HCT116 (cell line): ENCODE measurements at regions not wholly inside any gene's neighbourhood (a gene's known extent, or its start where the extent isn't known, plus 50 kb on each side); places are given as distances from the start of the nearest gene placed in this dataset.

Source experiments
- ATAC-seq: fragments of 200-7000 bp; cut with Tn5 transposase; 2 replicates; pipeline ENCODE4 v1.9.1; 2020; ENCODE audit warnings: mild to moderate bottlenecking, moderate library complexity
- BruUV-seq: library from RNA; stranded (reverse); fragments of 400-500 nt; replicated peaks from 2 replicates; lab custom pipeline; 2021; lab: Mats Ljungman, UMichigan
- CTCF ChIA-PET: fragments of 300-600 bp; sonication (Branson Sonifier 250); formaldehyde crosslinking; loops from one replicate; lab custom pipeline; 2021; ENCODE audit warnings: antibody characterized with exemption; lab: Charles Lee
- POLR2A ChIA-PET: fragments of 300-600, 350-600 bp; sonication (Branson Sonifier 250); formaldehyde crosslinking; loops from one replicate; lab custom pipeline; 2021; ENCODE audit warnings: antibody characterized with exemption; lab: Charles Lee
- RAD21 ChIA-PET, 2 experiments: fragments of 300-600 bp; sonication (Branson Sonifier 250); formaldehyde crosslinking; loops; one replicate each; lab custom pipeline; 2023; ENCODE audit warnings: low total read pairs in 2 of 2; ENCODE audit not compliant: uncharacterized antibody in 2 of 2, unreplicated experiment in 2 of 2, low non-redundant PET in 1 of 2; lab: Charles Lee
- DNase-seq: peaks from one replicate; pipeline ENCODE4 v3.0.0-alpha.2; 2010; ENCODE audit warnings: low read depth, low spot score
- H2AFZ ChIP-seq: fragments of 200-600 bp; shearing (Covaris generic), sonication (generic); 2 replicates; pipeline ENCODE4 v1.6.1; 2017; ENCODE audit warnings: low read depth, mixed run types, mixed read lengths, antibody characterized with exemption, low read length; ENCODE audit not compliant: poor library complexity, severe bottlenecking
- H3K27ac ChIP-seq: 2 replicates; pipeline ENCODE4 v1.5.1; 2012; ENCODE audit warnings: low read depth, low read length
- H3K27me3 ChIP-seq: fragments of 200-600 bp; sonication (generic); 2 replicates; pipeline ENCODE4 v1.6.1; 2016; ENCODE audit warnings: mixed run types, low read length, mixed read lengths; ENCODE audit not compliant: insufficient read depth
- H3K36me3 ChIP-seq, 2 experiments: fragments of 200-500 bp in 1 of 2; fragments of 200-600 bp in 1 of 2; sonication (Bioruptor generic) in 1 of 2; sonication (generic) in 1 of 2; 2 replicates each; pipeline versions ENCODE4 v1.5.1 to v1.6.1; 2014 to 2016; ENCODE audit warnings: low read length in 2 of 2, inconsistent platforms in 1 of 2, mixed read lengths in 1 of 2, mixed run types in 1 of 2; ENCODE audit not compliant: insufficient read depth in 2 of 2, control insufficient read depth in 1 of 2
- H3K4me1 ChIP-seq, 2 experiments: fragments of 200-600 bp in 1 of 2; sonication (generic) in 1 of 2; 2 replicates each; pipeline versions ENCODE4 v1.5.1 to v1.6.1; 2012 to 2017; ENCODE audit warnings: low read length in 2 of 2, inconsistent platforms in 1 of 2, mild to moderate bottlenecking in 1 of 2, mixed read lengths in 1 of 2, mixed run types in 1 of 2, moderate library complexity in 1 of 2; ENCODE audit not compliant: insufficient read depth in 2 of 2, control insufficient read depth in 1 of 2
- H3K4me2 ChIP-seq: fragments of 200-600 bp; sonication (generic); 2 replicates; pipeline ENCODE4 v1.6.1; 2017; ENCODE audit warnings: mixed run types, low read length, mixed read lengths
- H3K4me3 ChIP-seq, 2 experiments: fragments of 200-600 bp in 1 of 2; sonication (generic) in 1 of 2; replicated peaks in 1 of 2; 2 replicates each; pipeline ENCODE4 v1.5.1; 2011 to 2016; ENCODE audit warnings: low read length in 2 of 2, control low read depth in 1 of 2, low read depth in 1 of 2, mild to moderate bottlenecking in 1 of 2, mixed read lengths in 1 of 2, mixed run types in 1 of 2
- H3K79me2 ChIP-seq: fragments of 200-600 bp; sonication (generic); 2 replicates; pipeline ENCODE4 v1.6.1; 2017; ENCODE audit warnings: mild to moderate bottlenecking, mixed run types, low read length, moderate library complexity, mixed read lengths; ENCODE audit not compliant: insufficient read depth
- H3K9ac ChIP-seq: fragments of 200-600 bp; sonication (generic); 2 replicates; pipeline ENCODE4 v1.6.1; 2016; ENCODE audit warnings: low read length, mixed read lengths
- H3K9me2 ChIP-seq: fragments of 200-600 bp; sonication (generic), shearing (Covaris generic); 2 replicates; pipeline ENCODE4 v1.6.1; 2017; ENCODE audit warnings: mixed run types, mild to moderate bottlenecking, moderate library complexity; ENCODE audit not compliant: insufficient read depth
- H3K9me3 ChIP-seq, 2 experiments: fragments of 200-500 bp in 1 of 2; fragments of 200-600 bp in 1 of 2; sonication (Bioruptor generic) in 1 of 2; sonication (generic) in 1 of 2; 2 replicates each; pipeline ENCODE4 v1.6.1; 2014 to 2017; ENCODE audit warnings: low read length in 2 of 2, mixed read lengths in 2 of 2, inconsistent platforms in 1 of 2, low read depth in 1 of 2, mild to moderate bottlenecking in 1 of 2, mixed run types in 1 of 2, moderate library complexity in 1 of 2; ENCODE audit not compliant: control insufficient read depth in 1 of 2, insufficient read depth in 1 of 2
- H4K20me1 ChIP-seq: fragments of 200-600 bp; sonication (generic), shearing (Covaris generic); 2 replicates; pipeline ENCODE4 v1.6.1; 2017; ENCODE audit warnings: mixed run types, mild to moderate bottlenecking, moderate library complexity; ENCODE audit not compliant: insufficient read depth
- ATF3 ChIP-seq: IDR thresholded peaks from 2 replicates; pipeline ENCODE4 v1.6.1; 2012
- CEBPB ChIP-seq: IDR thresholded peaks from 2 replicates; pipeline ENCODE4 v1.6.1; 2012; ENCODE audit warnings: low read depth
- EGR1 ChIP-seq: IDR thresholded peaks from 2 replicates; pipeline ENCODE4 v1.6.1; 2012; ENCODE audit warnings: low read depth
- ELF1 ChIP-seq: IDR thresholded peaks from 2 replicates; pipeline ENCODE4 v1.6.1; 2012; ENCODE audit warnings: low read depth, borderline replicate concordance
- EZH2phosphoT487 ChIP-seq: fragments of 200-600 bp; IDR thresholded peaks from 2 replicates; pipeline ENCODE4 v1.6.1; 2018; ENCODE audit warnings: antibody characterized with exemption, borderline replicate concordance
- FOSL1 ChIP-seq: IDR thresholded peaks from 2 replicates; pipeline ENCODE4 v1.6.1; 2012; ENCODE audit warnings: low read depth
- JUND ChIP-seq: IDR thresholded peaks from 2 replicates; pipeline ENCODE4 v1.6.1; 2012
- POLR2AphosphoS5 ChIP-seq: IDR thresholded peaks from 2 replicates; pipeline ENCODE4 v1.6.1; 2011; ENCODE audit warnings: mild to moderate bottlenecking, low read depth, low read length, moderate library complexity
- REST ChIP-seq: IDR thresholded peaks from 2 replicates; pipeline ENCODE4 v1.6.1; 2012; ENCODE audit warnings: low read depth
- SIN3A ChIP-seq: IDR thresholded peaks from 2 replicates; pipeline ENCODE4 v1.6.1; 2012; ENCODE audit warnings: low read depth
- SP1 ChIP-seq: IDR thresholded peaks from 2 replicates; pipeline ENCODE4 v1.6.1; 2012; ENCODE audit warnings: low read depth
- ZBTB33 ChIP-seq: IDR thresholded peaks from 2 replicates; pipeline ENCODE4 v1.6.1; 2011; ENCODE audit warnings: mild to moderate bottlenecking, low read length, moderate library complexity; ENCODE audit not compliant: insufficient replicate concordance; ENCODE audit errors: extremely low read depth
- intact Hi-C: fragments of 100-400 bp; cut with micrococcal nuclease; formaldehyde crosslinking; loops from 2 replicates; pipeline ENCODE4 v1.10.0; 2022

- Histone ChIP-seq H3K27me3 (no peaks in the 10 kb centered on the region), H3K9ac (no peak overlapping the region), H3K79me2 (no peaks in the 10 kb centered on the region), H3K4me1 (no peaks in the 10 kb centered on the region), H4K20me1 (no peaks in the 10 kb centered on the region)
- CTCF ChIA-PET, result no interaction called here
- intact Hi-C loops, result no loop called here
- no TSS peak for BruUV-seq
- RAD21 ChIA-PET, result no interaction called here
- no peak for TF ChIP-seq REST
- TF ChIP-seq ELF1, result no peak
- TF ChIP-seq SP1, result no peak
- no peak for TF ChIP-seq EZH2phosphoT487
- no peak for TF ChIP-seq SIN3A
- TF ChIP-seq POLR2AphosphoS5, result no peak
- TF ChIP-seq EGR1, result no peak
- no peak for TF ChIP-seq JUND
- TF ChIP-seq CEBPB, result no peak
- no peak for TF ChIP-seq ZBTB33
- no peak for TF ChIP-seq FOSL1
- no peak for TF ChIP-seq ATF3
- TF ChIP-seq, all 23 proteins: peak for 0
- no peak for ATAC-seq
- H3K9me2 ChIP-seq, result no peaks in the 10 kb centered on the region
- H3K4me2 ChIP-seq, result no peak overlapping the region
- H2AFZ ChIP-seq, result no peak overlapping the region
- POLR2A ChIA-PET, result no interaction called here
- H3K4me3 ChIP-seq, result no peak overlapping the region
- no peak for DNase-seq
- no peak overlapping the region for H3K27ac ChIP-seq
- no peaks in the 10 kb centered on the region for H3K36me3 ChIP-seq
- H3K9me3 ChIP-seq, result no peaks in the 10 kb centered on the region
Observed at GRCh38 chr2:84280873-84281272, 178.2 kb downstream of the SUCLG1 start.
